Neural cell (in vitro differentiated cells): ENCODE measurements at regions not wholly inside any gene's neighbourhood (a gene's known extent, or its start where the extent isn't known, plus 50 kb on each side); places are given as distances from the start of the nearest gene placed in this dataset.

Experiments
- H2AFZ ChIP-seq: fragments of 200-600, 300-800 bp; sonication (generic), shearing (Covaris generic); 2 replicates; pipeline ENCODE4 v1.6.0; 2014; ENCODE audit warnings: low read depth, mild to moderate bottlenecking, antibody characterized with exemption, low read length, moderate library complexity
- H3F3A ChIP-seq: fragments of 200-600 bp; shearing (Covaris generic); 2 replicates; pipeline ENCODE4 v1.6.1; 2016; ENCODE audit warnings: mild to moderate bottlenecking, moderate library complexity, mixed read lengths, antibody characterized with exemption, low read length; ENCODE audit not compliant: insufficient read depth, poor library complexity, severe bottlenecking
- H3K27ac ChIP-seq: fragments of 200-600, 300-800 bp; sonication (generic), shearing (Covaris generic); 2 replicates; pipeline ENCODE4 v1.5.1; 2014; ENCODE audit warnings: mild to moderate bottlenecking, low read length, moderate library complexity
- H3K27me3 ChIP-seq: fragments of 300-800, 200-600 bp; sonication (generic), shearing (Covaris generic); 2 replicates; pipeline ENCODE4 v1.6.0; 2014; ENCODE audit warnings: mild to moderate bottlenecking, low read depth, low read length, moderate library complexity; ENCODE audit not compliant: insufficient read depth
- H3K36me3 ChIP-seq: fragments of 300-800, 200-600 bp; sonication (generic), shearing (Covaris generic); 2 replicates; pipeline ENCODE4 v1.5.1; 2014; ENCODE audit warnings: mild to moderate bottlenecking, antibody characterized with exemption, low read length, moderate library complexity; ENCODE audit not compliant: insufficient read depth
- H3K4me2 ChIP-seq: fragments of 300-800, 200-600 bp; sonication (generic), shearing (Covaris generic); 2 replicates; pipeline ENCODE4 v1.6.0; 2014; ENCODE audit warnings: mild to moderate bottlenecking, low read length
- H3K4me3 ChIP-seq: fragments of 300-800, 200-600 bp; sonication (generic), shearing (Covaris generic); 2 replicates; pipeline ENCODE4 v1.5.1; 2014; ENCODE audit warnings: mild to moderate bottlenecking, low read length, moderate library complexity
- H3K79me2 ChIP-seq: fragments of 200-600 bp; shearing (Covaris generic); replicated peaks from 2 replicates; pipeline ENCODE4 v1.6.0; 2014; ENCODE audit warnings: mild to moderate bottlenecking, low read length, moderate library complexity; ENCODE audit not compliant: insufficient read depth
- H3K9ac ChIP-seq: fragments of 300-800, 200-600 bp; sonication (generic), shearing (Covaris generic); 2 replicates; pipeline ENCODE4 v1.6.1; 2016; ENCODE audit warnings: mild to moderate bottlenecking, low read length, mixed read lengths
- H3K9me2 ChIP-seq: fragments of 200-600 bp; shearing (Covaris generic); 2 replicates; pipeline ENCODE4 v1.6.1; 2016; ENCODE audit warnings: mild to moderate bottlenecking, low read length, mixed read lengths; ENCODE audit not compliant: insufficient read depth
- H3K9me3 ChIP-seq: fragments of 200-600, 300-800 bp; sonication (generic), shearing (Covaris generic); 2 replicates; pipeline ENCODE4 v1.6.1; 2016; ENCODE audit warnings: mild to moderate bottlenecking, mixed run types, low read length, moderate library complexity, mixed read lengths
- H4K20me1 ChIP-seq: fragments of 200-600 bp; shearing (Covaris generic); 2 replicates; pipeline ENCODE4 v1.6.1; 2016; ENCODE audit warnings: mild to moderate bottlenecking, mixed run types; ENCODE audit not compliant: insufficient read depth
- CTCF ChIP-seq: fragments of 450-650 bp; IDR thresholded peaks from 2 replicates; pipeline ENCODE4 v1.5.1; 2014; ENCODE audit warnings: antibody characterized with exemption, mild to moderate bottlenecking, moderate library complexity; ENCODE audit not compliant: poor library complexity, severe bottlenecking
- EP300 ChIP-seq: fragments of 450-650 bp; conservative IDR thresholded peaks from 2 replicates; pipeline ENCODE4 v1.6.1; 2014; ENCODE audit warnings: antibody characterized with exemption, mild to moderate bottlenecking, moderate library complexity; ENCODE audit not compliant: poor library complexity, severe bottlenecking
- EZH2 ChIP-seq: fragments of 200-600, 300-800 bp; shearing (Covaris generic), sonication (generic); IDR thresholded peaks from 2 replicates; pipeline ENCODE4 v1.6.1; 2014; ENCODE audit warnings: antibody characterized with exemption, low read length, borderline replicate concordance, mild to moderate bottlenecking; ENCODE audit not compliant: insufficient read depth, poor library complexity, severe bottlenecking
- MXI1 ChIP-seq: fragments of 450-650 bp; conservative IDR thresholded peaks from 2 replicates; pipeline ENCODE4 v1.6.1; 2014; ENCODE audit warnings: antibody characterized with exemption, mild to moderate bottlenecking; ENCODE audit not compliant: poor library complexity, severe bottlenecking
- POLR2AphosphoS5 ChIP-seq: IDR thresholded peaks from 2 replicates; pipeline ENCODE4 v1.6.1; 2012
- RAD21 ChIP-seq: fragments of 450-650 bp; conservative IDR thresholded peaks from 2 replicates; pipeline ENCODE4 v1.6.1; 2014; ENCODE audit warnings: antibody characterized with exemption, mild to moderate bottlenecking, moderate library complexity
- REST ChIP-seq: IDR thresholded peaks from 2 replicates; pipeline ENCODE4 v1.6.1; 2012; ENCODE audit warnings: borderline replicate concordance
- SMC3 ChIP-seq: fragments of 450-650 bp; conservative IDR thresholded peaks from 2 replicates; pipeline ENCODE4 v1.6.1; 2014; ENCODE audit warnings: antibody characterized with exemption, mild to moderate bottlenecking, moderate library complexity; ENCODE audit not compliant: poor library complexity
- TAF1 ChIP-seq: IDR thresholded peaks from 2 replicates; pipeline ENCODE4 v1.6.1; 2012; ENCODE audit warnings: low read depth

DNA sequence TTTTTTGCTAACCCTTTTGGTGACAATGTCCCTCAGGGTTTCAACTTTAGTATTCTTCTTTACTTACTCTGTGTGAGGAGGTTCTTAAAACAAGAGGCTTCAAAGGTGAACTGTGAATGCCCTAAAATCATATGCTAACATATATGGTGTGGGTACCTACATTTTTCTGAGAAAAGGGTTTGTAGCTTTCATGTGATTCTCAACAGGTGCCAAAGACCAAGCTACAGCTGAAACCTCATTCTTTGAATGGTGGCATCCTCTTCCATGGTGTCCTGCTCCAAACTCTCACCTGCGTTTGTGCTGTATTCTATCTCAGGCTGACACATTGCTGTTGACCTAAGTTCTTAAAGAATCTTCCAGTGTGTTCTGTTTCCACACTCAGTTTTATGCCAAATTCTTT is 177.3 kb downstream of the PRL start:
- Histone ChIP-seq H3K4me3 (no peak overlapping the region), H3K79me2 (no peaks in the 10 kb centered on the region), H3F3A (peaks cover 4% of the 10 kb centered on the region), H2AFZ (no peak overlapping the region), H3K27me3 (no peaks in the 10 kb centered on the region), H4K20me1 (no peaks in the 10 kb centered on the region), H3K9me3 (no peaks in the 10 kb centered on the region), H3K36me3 (no peaks in the 10 kb centered on the region), H3K27ac (no peak overlapping the region), H3K9ac (no peak overlapping the region), H3K4me2 (no peak overlapping the region), H3K9me2 (no peaks in the 10 kb centered on the region)
- TF ChIP-seq EZH2, result no peak
- TF ChIP-seq POLR2AphosphoS5, result no peak
- TF ChIP-seq TAF1, result no peak
- no peak for TF ChIP-seq EP300
- no peak for TF ChIP-seq SMC3
- TF ChIP-seq CTCF, result no peak
- no peak for TF ChIP-seq RAD21
- TF ChIP-seq REST, result no peak
- no peak for TF ChIP-seq MXI1

DNA sequence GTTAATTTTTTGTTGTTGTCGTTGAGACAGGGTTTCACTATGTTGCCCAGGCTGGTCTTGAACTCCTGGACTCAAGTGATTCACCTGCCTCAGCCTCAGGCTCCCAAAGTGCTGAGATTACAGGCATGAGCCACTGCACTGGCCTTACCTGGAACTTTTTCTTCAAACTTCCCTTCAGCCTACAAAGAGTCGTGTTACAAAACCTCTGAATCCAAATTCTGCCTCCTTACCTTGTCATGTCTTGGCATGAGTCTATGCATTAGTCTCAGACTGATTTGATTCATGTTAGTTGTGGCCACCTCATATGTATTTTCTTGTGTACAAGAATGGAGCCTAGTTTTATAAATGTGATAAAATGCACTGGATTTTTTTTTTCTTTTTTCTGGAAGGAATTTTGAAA is 172.1 kb downstream of the PRL start:
- Histone ChIP-seq H3K9ac (no peak overlapping the region), H3K27me3 (no peaks in the 10 kb centered on the region), H3K9me2 (no peaks in the 10 kb centered on the region), H3K4me3 (no peak overlapping the region), H3K27ac (no peak overlapping the region), H3K9me3 (no peaks in the 10 kb centered on the region), H4K20me1 (no peaks in the 10 kb centered on the region), H3K79me2 (no peaks in the 10 kb centered on the region), H3K4me2 (no peak overlapping the region), H2AFZ (no peak overlapping the region), H3K36me3 (no peaks in the 10 kb centered on the region), H3F3A (no peaks in the 10 kb centered on the region)
- no peak for TF ChIP-seq RAD21
- TF ChIP-seq TAF1, result no peak
- no peak for TF ChIP-seq EZH2
- no peak for TF ChIP-seq CTCF
- no peak for TF ChIP-seq SMC3
